Fibroblast of lung (primary cell): ENCODE measurements at regions not wholly inside any gene's neighbourhood (a gene's known extent, or its start where the extent isn't known, plus 50 kb on each side); places are given as distances from the start of the nearest gene placed in this dataset.

ENCODE experiments used
- DNase-seq, 2 donors: peaks; one replicate each; pipeline versions ENCODE4 v3.0.0 to v3.0.0-alpha.2; 2010; ENCODE audit warnings: low read depth in 2 of 2
- H2AFZ ChIP-seq: 2 replicates; pipeline ENCODE4 v1.5.1; 2012; ENCODE audit warnings: low read length, control low read depth, inconsistent platforms
- H3K27ac ChIP-seq: 2 replicates; pipeline ENCODE4 v1.5.1; 2011; ENCODE audit warnings: low read length, control low read depth; ENCODE audit not compliant: insufficient read depth
- H3K27me3 ChIP-seq: 2 replicates; pipeline ENCODE4 v1.5.1; 2011; ENCODE audit warnings: mild to moderate bottlenecking, low read length; ENCODE audit not compliant: control insufficient read depth, insufficient read depth
- H3K36me3 ChIP-seq: 2 replicates; pipeline ENCODE4 v1.5.1; 2011; ENCODE audit warnings: low read length; ENCODE audit not compliant: control insufficient read depth, insufficient read depth
- H3K4me1 ChIP-seq: 2 replicates; pipeline ENCODE4 v1.5.1; 2011; ENCODE audit warnings: low read length; ENCODE audit not compliant: control insufficient read depth, insufficient read depth; ENCODE audit errors: extremely low read depth
- H3K4me2 ChIP-seq: 2 replicates; pipeline ENCODE4 v1.5.1; 2011; ENCODE audit warnings: low read length, control low read depth; ENCODE audit not compliant: insufficient read depth; ENCODE audit errors: extremely low read depth
- H3K4me3 ChIP-seq, 4 experiments: fragments of 200-600 bp in 1 of 4; sonication (generic) in 1 of 4; replicated peaks in 1 of 4; 2 replicates each; pipeline ENCODE4 v1.5.1; 2011 to 2016; ENCODE audit warnings: low read length in 4 of 4, low read depth in 3 of 4, mild to moderate bottlenecking in 3 of 4, control low read depth in 2 of 4, inconsistent platforms in 1 of 4, mixed read lengths in 1 of 4; ENCODE audit not compliant: insufficient read depth in 1 of 4; ENCODE audit errors: control extremely low read depth in 1 of 4
- H3K79me2 ChIP-seq: 2 replicates; pipeline ENCODE4 v1.5.1; 2012; ENCODE audit warnings: mild to moderate bottlenecking, low read length, inconsistent platforms; ENCODE audit not compliant: control insufficient read depth, insufficient read depth
- H3K9ac ChIP-seq: 2 replicates; pipeline ENCODE4 v1.5.1; 2011; ENCODE audit warnings: mild to moderate bottlenecking, low read length, control low read depth; ENCODE audit not compliant: insufficient read depth
- H3K9me3 ChIP-seq: 2 replicates; pipeline ENCODE4 v1.5.1; 2012; ENCODE audit warnings: low read depth, low read length; ENCODE audit not compliant: control insufficient read depth, insufficient read depth
- H4K20me1 ChIP-seq: 2 replicates; pipeline ENCODE4 v1.5.1; 2011; ENCODE audit warnings: low read length; ENCODE audit not compliant: control insufficient read depth, insufficient read depth; ENCODE audit errors: extremely low read depth
- CTCF ChIP-seq, 2 donors: IDR thresholded peaks in 1 of 2; conservative IDR thresholded peaks in 1 of 2; 1 replicate in 1 of 2; 2 replicates in 1 of 2; pipeline ENCODE4 v1.5.1; 2011 to 2012; ENCODE audit warnings: low read length in 2 of 2, control low read depth in 1 of 2, inconsistent platforms in 1 of 2, low read depth in 1 of 2, mild to moderate bottlenecking in 1 of 2
- EZH2 ChIP-seq: IDR thresholded peaks from 2 replicates; pipeline ENCODE4 v1.5.1; 2012; ENCODE audit warnings: low read length, control low read depth, mild to moderate bottlenecking; ENCODE audit errors: missing control alignments

- no peak overlapping the region for H3K27ac ChIP-seq
- H3K27me3 ChIP-seq = no peaks in the 10 kb centered on the region
- H3K9me3 ChIP-seq = no peaks in the 10 kb centered on the region
- no peak overlapping the region for H3K9ac ChIP-seq
- H3K4me1 ChIP-seq = no peaks in the 10 kb centered on the region
- no peak overlapping the region for H3K4me2 ChIP-seq
- no peaks in the 10 kb centered on the region for H3K36me3 ChIP-seq
- H3K4me3 ChIP-seq = no peak overlapping the region
- H4K20me1 ChIP-seq = no peaks in the 10 kb centered on the region
- no peak for DNase-seq
- H2AFZ ChIP-seq = no peak overlapping the region
- H3K79me2 ChIP-seq = no peaks in the 10 kb centered on the region
- TF ChIP-seq EZH2 (no peak), CTCF (conservative IDR thresholded peaks at IDR 0.05 in 1 of 2, IDR thresholded peaks at IDR 0.05 in 1 of 2; ENCODE audit: low read depth in 1 of 2, low read length in 2 of 2) (no peak)
Measured at GRCh38 chrX:42540146-42540545, 237.8 kb downstream of the PPP1R2C start.

- H2AFZ ChIP-seq = no peak overlapping the region
Measured at GRCh38 chrX:42538405-42538804, 239.6 kb downstream of the PPP1R2C start.

GRCh38 chrX:42536286-42536685 lies 241.7 kb downstream of the PPP1R2C start:
- H3K27ac ChIP-seq = no peak overlapping the region
- no peak overlapping the region for H2AFZ ChIP-seq
- no peak overlapping the region for H3K4me2 ChIP-seq
- no peak for DNase-seq
- no peaks in the 10 kb centered on the region for H4K20me1 ChIP-seq
- no peak overlapping the region for H3K4me3 ChIP-seq
- no peaks in the 10 kb centered on the region for H3K27me3 ChIP-seq
- no peaks in the 10 kb centered on the region for H3K36me3 ChIP-seq
- no peaks in the 10 kb centered on the region for H3K9me3 ChIP-seq
- H3K4me1 ChIP-seq = no peaks in the 10 kb centered on the region
- H3K79me2 ChIP-seq = no peaks in the 10 kb centered on the region
- H3K9ac ChIP-seq = no peak overlapping the region
- no peak for TF ChIP-seq CTCF (conservative IDR thresholded peaks at IDR 0.05 in 1 of 2, IDR thresholded peaks at IDR 0.05 in 1 of 2; ENCODE audit: low read depth in 1 of 2, low read length in 2 of 2)
- no peak for TF ChIP-seq EZH2

More at GRCh38 chrX:42538405-42538804, 239.6 kb downstream of the PPP1R2C start:
- no peaks in the 10 kb centered on the region for H3K79me2 ChIP-seq
- H3K4me3 ChIP-seq = no peak overlapping the region
- no peak for DNase-seq
- no peaks in the 10 kb centered on the region for H3K36me3 ChIP-seq
- no peaks in the 10 kb centered on the region for H3K27me3 ChIP-seq
- H3K9ac ChIP-seq = no peak overlapping the region
- TF ChIP-seq EZH2 = no peak
- TF ChIP-seq CTCF (conservative IDR thresholded peaks at IDR 0.05 in 1 of 2, IDR thresholded peaks at IDR 0.05 in 1 of 2; ENCODE audit: low read depth in 1 of 2, low read length in 2 of 2) = no peak
- no peak overlapping the region for H3K4me2 ChIP-seq
- no peak overlapping the region for H3K27ac ChIP-seq
- H4K20me1 ChIP-seq = no peaks in the 10 kb centered on the region
- H3K9me3 ChIP-seq = no peaks in the 10 kb centered on the region
- no peaks in the 10 kb centered on the region for H3K4me1 ChIP-seq
